K562 (cell line): ENCODE measurements at regions not wholly inside any gene's neighbourhood (a gene's known extent, or its start where the extent isn't known, plus 50 kb on each side); places are given as distances from the start of the nearest gene placed in this dataset.
"Not testable (repeated sequence)": the region's sequence is repeated elsewhere in the genome, so short reads cannot be mapped to it uniquely, and the experiment has no call there.

ENCODE experiments used
- AFF1 ChIP-seq, 2 experiments: fragments of 450-650 bp; IDR thresholded peaks; 2 replicates each; pipeline ENCODE4 v1.6.1; 2018; ENCODE audit warnings: mild to moderate bottlenecking in 2 of 2, low read depth in 1 of 2; ENCODE audit not compliant: partially characterized antibody in 2 of 2
- FOXK2 ChIP-seq, 2 experiments: fragments of 450-650 bp; IDR thresholded peaks in 1 of 2; conservative IDR thresholded peaks in 1 of 2; 2 replicates each; pipeline ENCODE4 v1.6.1; 2016; ENCODE audit warnings: low read depth in 2 of 2, mild to moderate bottlenecking in 1 of 2
- MAFK ChIP-seq: IDR thresholded peaks from 2 replicates; pipeline ENCODE4 v1.6.1; 2011; ENCODE audit warnings: low read length, improper control_type of control experiment
- POLR2A ChIP-seq: fragments of 450-650 bp; conservative IDR thresholded peaks from 2 replicates; pipeline ENCODE4 v1.6.1; 2016
- SP1 ChIP-seq: sonication (generic); formaldehyde crosslinking; IDR thresholded peaks from 2 replicates; pipeline ENCODE4 v1.8.1; 2022; ENCODE audit warnings: mild to moderate bottlenecking, missing genetic modification reagents
- ZBTB40 ChIP-seq, 2 experiments: fragments of 450-650 bp in 1 of 2; sonication (generic) in 1 of 2; formaldehyde crosslinking in 1 of 2; IDR thresholded peaks; 2 replicates each; pipeline versions ENCODE4 v1.7.1 to v1.9.0; 2016 to 2022; ENCODE audit warnings: inconsistent platforms in 1 of 2, mild to moderate bottlenecking in 1 of 2, missing genetic modification reagents in 1 of 2
- ZBTB49 ChIP-seq: sonication (generic); formaldehyde crosslinking; IDR thresholded peaks from 2 replicates; pipeline ENCODE4 v1.8.0; 2022; ENCODE audit warnings: missing genetic modification reagents, mild to moderate bottlenecking, borderline replicate concordance
- ZNF740 ChIP-seq, 3 experiments: fragments of 200-800 bp in 1 of 3; sonication (Bioruptor generic) in 1 of 3; sonication (generic) in 1 of 3; formaldehyde crosslinking in 1 of 3; IDR thresholded peaks; 2 replicates each; pipeline versions ENCODE4 v1.6.1 to v1.8.0; 2016 to 2022; ENCODE audit warnings: mild to moderate bottlenecking in 2 of 3, missing compliant biosample characterization in 2 of 3, missing genetic modification characterization in 2 of 3, missing genetic modification reagents in 1 of 3

- TF ChIP-seq FOXK2 (conservative IDR thresholded peaks at IDR 0.05 in 1 of 2, IDR thresholded peaks at IDR 0.05 in 1 of 2; ENCODE audit: low read depth in 2 of 2); AFF1 (IDR thresholded peaks at IDR 0.05; ENCODE audit: low read depth in 1 of 2, partially characterized antibody in 2 of 2); POLR2A; ZBTB49 (CRISPR knock-in tag); SP1; MAFK; ZBTB40 (IDR thresholded peaks at IDR 0.05); ZBTB40 (CRISPR knock-in tag; IDR thresholded peaks at IDR 0.05); ZNF740 (CRISPR knock-in tag; IDR thresholded peaks at IDR 0.05); ZNF740 (tag; IDR thresholded peaks at IDR 0.05): not testable (repeated sequence)
Observed at GRCh38 chr15:30842798-30843472, 60.8 kb upstream of the FAN1 start.
